Glutamatergic neuron (in vitro differentiated cells): ENCODE measurements at regions not wholly inside any gene's neighbourhood (a gene's known extent, or its start where the extent isn't known, plus 50 kb on each side); places are given as distances from the start of the nearest gene placed in this dataset.

Experiments
- DNase-seq: peaks from one replicate; pipeline ENCODE4 v3.0.0; 2022
- H3K27ac Mint-ChIP-seq: one replicate; pipeline ENCODE4 v1.8.0; 2020; ENCODE audit warnings: mild to moderate bottlenecking, mixed read lengths, inconsistent platforms; ENCODE audit not compliant: unreplicated experiment
- H3K27me3 Mint-ChIP-seq: one replicate; pipeline ENCODE4 v1.8.0; 2020; ENCODE audit warnings: mild to moderate bottlenecking, moderate library complexity, mixed read lengths, inconsistent platforms; ENCODE audit not compliant: unreplicated experiment
- H3K36me3 Mint-ChIP-seq: one replicate; pipeline ENCODE4 v1.8.0; 2020; ENCODE audit warnings: mild to moderate bottlenecking, mixed read lengths, inconsistent platforms; ENCODE audit not compliant: unreplicated experiment
- H3K4me1 Mint-ChIP-seq: one replicate; pipeline ENCODE4 v1.8.0; 2020; ENCODE audit warnings: mild to moderate bottlenecking, low read depth, mixed read lengths, inconsistent platforms; ENCODE audit not compliant: unreplicated experiment
- H3K4me3 Mint-ChIP-seq: one replicate; pipeline ENCODE4 v1.8.0; 2020; ENCODE audit warnings: mild to moderate bottlenecking, mixed read lengths, inconsistent platforms; ENCODE audit not compliant: unreplicated experiment
- H3K9me3 Mint-ChIP-seq: one replicate; pipeline ENCODE4 v1.8.0; 2020; ENCODE audit warnings: mild to moderate bottlenecking, moderate library complexity, mixed read lengths, inconsistent platforms; ENCODE audit not compliant: unreplicated experiment
- TF ChIP-seq, protein P1 (sequence below): fragments of 200-600 bp; sonication (generic); IDR thresholded peaks from one replicate; pipeline ENCODE4 v1.5.0; 2021; ENCODE audit not compliant: partially characterized antibody, unreplicated experiment

DNA sequence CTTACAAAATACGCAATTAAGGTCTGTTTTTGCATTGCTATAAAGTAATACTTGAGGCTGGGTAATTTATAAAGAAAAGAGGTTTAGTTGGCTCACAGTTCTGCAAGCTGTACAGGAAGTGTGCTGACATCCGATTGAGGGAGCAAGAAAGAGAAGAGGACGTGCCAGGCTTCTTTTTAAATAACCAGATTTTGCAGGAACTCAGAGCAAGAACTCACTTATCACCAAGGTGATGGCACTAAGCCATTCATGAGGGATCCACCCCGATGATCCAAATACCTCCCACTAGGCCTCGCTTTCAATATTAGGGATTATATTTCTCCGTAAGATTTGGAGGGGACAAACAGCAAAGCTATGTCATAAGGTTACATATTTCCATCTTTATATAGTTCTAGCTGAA lies 456.7 kb downstream of the GLUD2 start:
- Mint-ChIP-seq H3K27me3 (peaks cover 1% of the 10 kb centered on the region), H3K4me1 (no peaks in the 10 kb centered on the region), H3K36me3 (no peaks in the 10 kb centered on the region), H3K4me3 (no peak overlapping the region), H3K9me3 (no peaks in the 10 kb centered on the region), H3K27ac (no peak overlapping the region)
- TF ChIP-seq, protein P1, sequence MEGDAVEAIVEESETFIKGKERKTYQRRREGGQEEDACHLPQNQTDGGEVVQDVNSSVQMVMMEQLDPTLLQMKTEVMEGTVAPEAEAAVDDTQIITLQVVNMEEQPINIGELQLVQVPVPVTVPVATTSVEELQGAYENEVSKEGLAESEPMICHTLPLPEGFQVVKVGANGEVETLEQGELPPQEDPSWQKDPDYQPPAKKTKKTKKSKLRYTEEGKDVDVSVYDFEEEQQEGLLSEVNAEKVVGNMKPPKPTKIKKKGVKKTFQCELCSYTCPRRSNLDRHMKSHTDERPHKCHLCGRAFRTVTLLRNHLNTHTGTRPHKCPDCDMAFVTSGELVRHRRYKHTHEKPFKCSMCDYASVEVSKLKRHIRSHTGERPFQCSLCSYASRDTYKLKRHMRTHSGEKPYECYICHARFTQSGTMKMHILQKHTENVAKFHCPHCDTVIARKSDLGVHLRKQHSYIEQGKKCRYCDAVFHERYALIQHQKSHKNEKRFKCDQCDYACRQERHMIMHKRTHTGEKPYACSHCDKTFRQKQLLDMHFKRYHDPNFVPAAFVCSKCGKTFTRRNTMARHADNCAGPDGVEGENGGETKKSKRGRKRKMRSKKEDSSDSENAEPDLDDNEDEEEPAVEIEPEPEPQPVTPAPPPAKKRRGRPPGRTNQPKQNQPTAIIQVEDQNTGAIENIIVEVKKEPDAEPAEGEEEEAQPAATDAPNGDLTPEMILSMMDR: no peak
- DNase-seq: no peak

DNA sequence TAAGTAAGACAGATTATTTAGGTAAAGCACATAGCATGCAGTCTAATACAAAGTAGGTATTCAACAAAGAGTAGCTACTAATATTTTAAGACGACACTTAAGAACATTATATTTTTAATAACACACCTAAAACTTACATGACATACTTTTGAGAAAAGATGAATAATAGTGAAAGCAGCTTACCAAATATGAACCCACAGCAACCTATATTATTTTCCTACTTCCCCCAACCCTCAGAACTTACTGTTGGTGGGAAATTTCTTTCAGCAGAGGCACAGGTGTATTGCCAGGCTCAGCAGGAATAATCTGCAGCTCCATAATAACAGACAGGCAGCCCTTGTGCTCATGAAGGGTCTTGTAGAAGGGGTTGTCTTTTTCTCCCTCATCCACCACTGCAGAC lies 498.9 kb downstream of the GLUD2 start:
- H3K27ac Mint-ChIP-seq: no peak overlapping the region
- H3K27me3 Mint-ChIP-seq: no peaks in the 10 kb centered on the region
- H3K9me3 Mint-ChIP-seq: no peaks in the 10 kb centered on the region
- no peak for DNase-seq
- TF ChIP-seq, protein P1: no peak
- H3K4me1 Mint-ChIP-seq: no peaks in the 10 kb centered on the region
- no peak overlapping the region for H3K4me3 Mint-ChIP-seq
- no peaks in the 10 kb centered on the region for H3K36me3 Mint-ChIP-seq

DNA sequence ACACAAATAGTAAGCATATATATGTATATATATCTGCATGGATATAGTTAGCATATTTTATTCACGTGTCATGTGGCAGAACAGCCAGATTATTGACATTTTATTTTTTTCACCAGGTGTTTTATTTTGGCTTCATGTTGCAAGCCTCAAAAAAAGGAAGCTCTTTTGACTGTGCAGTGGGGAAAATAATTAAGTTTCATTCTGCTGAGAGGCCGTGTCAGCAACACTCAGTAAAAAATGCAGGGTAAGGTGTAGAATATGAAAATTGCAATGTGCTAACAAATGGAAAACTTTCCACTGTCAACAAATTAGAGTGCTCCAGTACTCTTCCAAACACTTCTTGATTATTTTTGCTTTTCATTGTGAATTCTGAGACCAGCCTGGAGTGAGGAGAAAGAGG lies 511.5 kb downstream of the GLUD2 start:
- Mint-ChIP-seq H3K36me3 (no peaks in the 10 kb centered on the region), H3K4me1 (no peaks in the 10 kb centered on the region), H3K27me3 (peaks cover 1% of the 10 kb centered on the region), H3K27ac (no peak overlapping the region), H3K4me3 (no peak overlapping the region), H3K9me3 (no peaks in the 10 kb centered on the region)
- no peak for DNase-seq
- TF ChIP-seq, protein P1: no peak

DNA sequence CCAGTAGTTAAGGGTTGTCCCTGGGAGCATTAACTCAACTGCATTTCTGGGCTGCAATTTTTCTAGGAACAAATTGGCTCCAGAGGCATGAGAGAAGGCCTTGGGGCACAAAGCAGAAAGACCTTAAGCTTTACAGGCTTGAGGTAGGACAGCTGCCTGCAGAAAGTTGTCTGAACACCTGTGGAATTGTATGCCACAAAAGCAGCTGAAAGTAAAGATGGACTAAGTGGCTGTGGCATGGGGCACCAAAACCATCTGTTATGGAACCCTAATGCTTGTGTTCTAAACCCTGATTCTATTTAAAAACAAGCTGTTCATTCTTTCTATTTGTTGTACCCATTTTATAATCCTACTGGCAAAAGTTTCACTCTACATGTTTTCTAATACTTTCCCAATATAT lies 515.2 kb downstream of the GLUD2 start:
- Mint-ChIP-seq H3K9me3 (no peaks in the 10 kb centered on the region), H3K27me3 (peaks cover 1% of the 10 kb centered on the region), H3K4me3 (no peak overlapping the region), H3K27ac (no peak overlapping the region), H3K36me3 (no peaks in the 10 kb centered on the region), H3K4me1 (no peaks in the 10 kb centered on the region)
- no peak for DNase-seq
- TF ChIP-seq, protein P1: no peak

DNA sequence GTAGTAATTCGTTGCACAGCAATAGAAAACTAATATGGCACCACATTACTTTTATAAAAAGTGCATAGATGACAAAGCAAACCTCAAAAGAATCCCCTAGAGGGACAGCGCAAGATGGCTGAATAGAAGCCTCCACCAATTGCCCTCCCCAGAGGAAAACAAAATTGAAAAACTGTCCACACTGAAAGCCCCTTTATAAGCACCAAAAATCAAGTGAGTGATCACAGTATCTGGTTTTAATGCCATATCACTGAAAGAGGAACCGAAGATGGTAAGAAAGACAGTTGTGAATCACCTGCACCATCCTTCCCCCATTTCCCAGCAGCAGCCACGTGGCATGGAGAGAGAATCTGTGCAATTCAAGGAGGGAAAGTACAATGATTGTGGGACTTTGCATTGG lies 522.2 kb downstream of the GLUD2 start:
- no peak overlapping the region for H3K4me3 Mint-ChIP-seq
- no peaks in the 10 kb centered on the region for H3K9me3 Mint-ChIP-seq
- no peaks in the 10 kb centered on the region for H3K36me3 Mint-ChIP-seq
- H3K27me3 Mint-ChIP-seq: no peaks in the 10 kb centered on the region
- TF ChIP-seq, protein P1: no peak
- no peak for DNase-seq
- H3K27ac Mint-ChIP-seq: no peak overlapping the region
- no peaks in the 10 kb centered on the region for H3K4me1 Mint-ChIP-seq
